H1 (cell line): ENCODE measurements at regions not wholly inside any gene's neighbourhood (a gene's known extent, or its start where the extent isn't known, plus 50 kb on each side); places are given as distances from the start of the nearest gene placed in this dataset.

ENCODE experiments used
- CBX8 ChIP-seq: fragments of 300-800, 300-1000 bp; sonication (generic); IDR thresholded peaks from 2 replicates; pipeline ENCODE4 v1.7.1; 2016; ENCODE audit warnings: low read depth, low read length, borderline replicate concordance
- CEBPB ChIP-seq: IDR thresholded peaks from 2 replicates; pipeline ENCODE4 v1.6.1; 2012; ENCODE audit warnings: low read depth, low read length
- RXRA ChIP-seq: IDR thresholded peaks from 2 replicates; pipeline ENCODE4 v1.6.1; 2011; ENCODE audit warnings: low read depth, mild to moderate bottlenecking, low read length, moderate library complexity; ENCODE audit not compliant: insufficient read depth

DNA sequence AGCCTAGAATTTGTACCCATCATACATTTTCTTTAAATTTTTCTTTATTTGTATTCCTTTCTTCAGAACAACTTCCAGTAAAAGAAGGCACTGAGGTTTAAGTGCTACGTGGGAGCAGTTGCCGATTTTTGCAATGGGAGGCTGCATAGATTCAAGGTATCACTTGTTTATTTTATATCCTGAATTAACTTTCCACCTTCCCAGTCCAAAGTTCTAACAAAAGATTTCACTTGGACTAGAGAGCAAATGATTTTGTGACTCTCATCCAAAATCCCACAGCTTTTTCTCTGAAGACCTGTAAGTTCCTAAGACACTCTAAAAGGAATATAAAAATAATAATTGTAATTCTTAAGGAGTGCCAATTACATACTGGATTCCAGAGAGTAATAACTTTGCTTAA is 139.1 kb upstream of the SPRY4 start (continued):
- TF ChIP-seq RXRA: no peak
- no peak for TF ChIP-seq CBX8
- no peak for TF ChIP-seq CEBPB
